ENCODE measurements at regions not wholly inside any gene's neighbourhood (a gene's known extent, or its start where the extent isn't known, plus 50 kb on each side); places are given as distances from the start of the nearest gene placed in this dataset.

GRCh38 chr14:55500219-55500701, 59.8 kb upstream of the TBPL2 start:
- FAIRE-seq: no peak
- no peak for DNase-seq (ENCODE audit: insufficient read length, low spot score)

GRCh38 chr14:55500708-55501107, 60.3 kb upstream of the TBPL2 start:
- FAIRE-seq (no peak), DNase-seq (ENCODE audit: insufficient read length, low spot score) (no peak)

- FAIRE-seq: peak; percentile 31
- DNase-seq (ENCODE audit: insufficient read length, low spot score): no peak
Measured at GRCh38 chr14:55502746-55503284, 62.4 kb upstream of the TBPL2 start.

- DNase-seq (ENCODE audit: insufficient read length, low spot score) (no peak), FAIRE-seq (peak; percentile 13)
Measured at GRCh38 chr14:55505846-55506245, 65.4 kb upstream of the TBPL2 start.

GRCh38 chr14:55508676-55509075, 68.3 kb upstream of the TBPL2 start:
- peak; percentile 85 for FAIRE-seq

GRCh38 chr14:55512421-55512820, 67.6 kb upstream of the KTN1 start:
- FAIRE-seq (peak; percentile 31), DNase-seq (ENCODE audit: insufficient read length, low spot score) (no peak)

More at GRCh38 chr14:55508676-55509075, 68.3 kb upstream of the TBPL2 start:
- DNase-seq (ENCODE audit: insufficient read length, low spot score): no peak

GRCh38 chr14:55513491-55513890, 66.5 kb upstream of the KTN1 start:
- FAIRE-seq (no peak), DNase-seq (ENCODE audit: insufficient read length, low spot score) (no peak)

- DNase-seq (ENCODE audit: insufficient read length, low spot score) (no peak), FAIRE-seq (peak; percentile 89)
Measured at GRCh38 chr14:55514819-55515490, 65.1 kb upstream of the KTN1 start.

GRCh38 chr14:55516776-55517175, 63.2 kb upstream of the KTN1 start:
- peak; percentile 94 for FAIRE-seq

GRCh38 chr14:55518391-55518790, 61.6 kb upstream of the KTN1 start:
- FAIRE-seq (peak; percentile 81), DNase-seq (ENCODE audit: insufficient read length, low spot score) (no peak)

More at GRCh38 chr14:55516776-55517175, 63.2 kb upstream of the KTN1 start:
- no peak for DNase-seq (ENCODE audit: insufficient read length, low spot score)

GRCh38 chr14:55519473-55520080, 60.4 kb upstream of the KTN1 start:
- DNase-seq (ENCODE audit: insufficient read length, low spot score): no peak
- FAIRE-seq: peak; percentile 28

- FAIRE-seq: no peak
- DNase-seq (ENCODE audit: insufficient read length, low spot score): no peak
Measured at GRCh38 chr14:55523321-55523720, 56.7 kb upstream of the KTN1 start.

All from HTR-8/SVneo (cell line).